ENCODE measurements at regions not wholly inside any gene's neighbourhood (a gene's known extent, or its start where the extent isn't known, plus 50 kb on each side); places are given as distances from the start of the nearest gene placed in this dataset.

DNA sequence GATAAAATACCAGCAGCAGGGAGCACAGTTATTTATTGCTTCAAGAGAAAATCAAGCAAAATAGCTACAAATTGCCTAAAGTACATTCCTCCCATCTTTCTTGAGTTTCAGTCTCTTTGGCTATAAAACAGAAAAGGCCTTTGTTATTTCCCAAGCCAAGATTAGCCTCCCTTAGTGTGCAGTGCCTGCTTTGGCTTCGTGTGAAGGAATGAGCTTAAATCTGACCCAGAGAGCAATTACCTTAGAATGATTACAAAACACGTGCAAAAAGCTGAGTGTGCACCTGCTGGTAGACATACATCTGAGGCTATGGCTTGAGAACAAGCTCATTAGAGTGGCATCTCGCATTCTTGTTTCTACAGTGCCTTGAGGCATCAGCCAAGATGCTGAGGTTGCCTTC, 250.8 kb downstream of the C4orf33 start:
- no peak for DNase-seq (ENCODE audit: low spot score)

DNA sequence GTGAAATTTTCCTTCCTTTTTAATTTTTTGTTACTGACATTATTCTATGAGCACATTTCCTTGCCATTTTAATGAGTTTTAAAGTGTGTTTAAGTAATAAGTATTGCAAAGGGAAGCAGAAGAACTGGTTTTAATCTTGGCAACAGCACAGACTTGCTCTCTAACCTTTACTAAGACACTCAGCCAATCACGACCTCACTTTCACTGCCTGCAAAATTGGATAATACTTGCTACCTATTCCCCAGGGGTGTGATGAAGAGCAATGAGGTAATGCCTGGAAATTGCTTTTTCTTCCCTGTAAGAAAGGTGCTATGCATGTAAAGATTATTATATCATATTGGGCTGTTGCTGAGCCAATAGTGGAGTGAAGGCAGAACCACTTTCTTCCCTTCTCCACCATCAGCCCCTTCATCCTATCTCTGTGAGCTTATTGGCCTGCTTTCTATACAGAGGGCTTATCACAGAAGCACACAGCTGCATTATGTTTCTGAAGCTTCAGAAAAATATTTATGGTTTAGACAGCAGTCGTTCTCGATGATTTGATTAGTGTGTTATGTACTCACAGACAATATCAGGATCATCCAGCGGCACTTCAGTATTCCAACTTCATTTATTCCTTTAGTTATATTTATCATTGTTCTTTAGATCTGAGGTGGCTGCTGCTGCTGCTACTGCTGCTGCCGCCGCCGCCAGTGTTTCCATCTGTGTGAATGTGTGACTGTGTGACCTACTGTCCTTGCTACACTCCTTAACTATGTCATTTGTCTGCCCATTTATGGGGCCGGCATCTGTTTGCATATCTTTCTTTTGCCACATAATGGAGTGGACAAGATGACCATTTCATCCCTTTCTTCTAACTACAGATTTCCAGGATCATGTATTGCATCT, 255.1 kb downstream of the C4orf33 start:
- DNase-seq (ENCODE audit: low spot score), result no peak

DNA sequence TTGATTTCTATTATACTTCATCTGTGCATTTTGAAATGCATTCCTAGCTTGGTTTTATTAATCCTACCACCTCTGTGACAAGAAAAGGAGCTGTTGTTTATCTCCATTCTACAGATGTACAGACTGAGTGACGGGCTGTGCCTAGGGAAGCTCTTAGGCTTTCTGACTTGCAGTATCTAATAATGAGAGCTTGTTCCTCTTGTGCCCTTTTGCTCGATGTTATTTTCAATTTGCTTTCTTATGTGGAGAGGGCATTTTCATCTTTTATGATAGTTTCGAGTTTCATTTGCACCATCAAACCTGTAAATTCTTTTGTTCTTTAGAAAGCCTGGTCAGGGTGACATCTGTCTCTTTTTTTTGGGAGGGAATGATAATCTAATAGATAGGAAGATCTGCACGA, 256.5 kb downstream of the C4orf33 start:
- DNase-seq (ENCODE audit: low spot score), result no peak

DNA sequence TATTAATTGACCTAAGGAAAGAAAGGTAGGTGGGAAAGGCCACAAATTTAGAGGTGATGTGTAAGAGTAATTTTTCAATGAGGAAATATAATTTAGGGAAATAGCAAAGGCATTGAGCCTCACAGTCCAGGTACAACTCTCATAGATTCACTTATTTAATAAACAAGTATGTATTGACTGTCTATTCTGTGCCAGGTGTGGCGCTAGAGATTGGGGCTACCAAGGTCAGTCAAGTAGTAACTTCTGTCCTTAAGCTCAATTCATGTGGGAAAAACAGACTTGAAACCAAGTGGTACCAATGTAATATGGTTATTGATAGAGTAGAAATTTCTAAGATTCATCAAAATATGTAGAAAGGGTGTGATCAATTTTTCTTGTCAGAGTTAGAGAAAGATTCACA, 257.5 kb downstream of the C4orf33 start:
- DNase-seq (ENCODE audit: low spot score), result no peak

DNA sequence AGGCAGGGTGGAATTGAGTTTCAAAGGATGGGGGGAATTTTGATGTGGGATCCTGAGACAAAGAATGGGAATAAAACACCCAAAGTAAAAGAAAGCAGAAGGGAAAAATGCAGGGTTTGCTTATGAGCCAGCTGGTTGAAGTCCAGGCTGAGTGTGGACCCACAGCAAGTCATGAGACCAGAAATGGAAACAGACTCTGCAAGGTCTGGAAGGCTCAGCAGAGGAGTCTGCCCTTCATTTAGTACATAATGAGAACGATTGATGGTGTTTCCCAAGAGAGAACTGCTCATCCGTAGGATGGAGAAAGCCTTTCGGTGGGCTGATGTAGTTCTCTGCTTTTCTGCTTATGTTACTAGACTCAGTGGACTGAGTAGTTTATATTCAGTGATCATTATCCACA, 259.1 kb downstream of the C4orf33 start:
- DNase-seq (ENCODE audit: low spot score), result no peak

DNA sequence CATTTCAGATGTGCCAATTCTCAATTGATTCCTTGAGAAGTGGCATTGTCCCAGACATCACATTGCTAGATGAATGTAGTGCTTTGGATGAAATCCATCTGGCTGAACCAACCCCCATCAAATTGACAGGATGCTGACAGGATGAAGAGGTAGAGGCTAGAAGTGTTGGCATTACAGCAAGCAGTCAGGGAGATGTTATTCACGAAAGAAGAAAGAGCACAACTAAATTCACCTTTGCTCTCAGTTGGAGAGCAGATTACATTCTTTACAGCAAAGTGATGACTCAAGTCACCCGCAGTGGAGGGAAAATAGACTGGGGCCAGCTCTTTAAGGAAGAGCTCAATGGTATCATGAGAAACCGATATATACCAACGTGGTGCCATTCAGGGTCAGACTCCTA, 259.6 kb downstream of the C4orf33 start:
- peak; percentile 16 for DNase-seq (ENCODE audit: low spot score)

DNA sequence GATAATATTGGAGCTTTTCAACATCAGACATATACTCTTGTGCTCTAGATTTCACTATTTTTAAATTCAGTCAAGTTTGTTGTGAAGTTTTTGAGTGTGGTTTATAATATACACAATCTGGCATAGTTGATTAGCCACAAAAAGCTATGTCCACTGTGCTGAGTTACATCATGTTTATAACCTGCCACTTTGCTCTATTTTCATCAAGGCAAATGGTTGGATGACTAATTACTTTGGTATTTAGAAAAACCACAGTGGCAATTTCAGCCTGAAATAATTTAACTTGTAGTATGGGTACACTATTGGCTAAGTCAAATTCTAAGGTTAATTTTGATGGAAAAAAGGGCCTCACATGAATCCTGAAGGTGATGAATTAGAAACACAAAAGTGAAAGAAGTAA, 262.6 kb downstream of the C4orf33 start:
- peak; percentile 92 for DNase-seq (ENCODE audit: low spot score)

DNA sequence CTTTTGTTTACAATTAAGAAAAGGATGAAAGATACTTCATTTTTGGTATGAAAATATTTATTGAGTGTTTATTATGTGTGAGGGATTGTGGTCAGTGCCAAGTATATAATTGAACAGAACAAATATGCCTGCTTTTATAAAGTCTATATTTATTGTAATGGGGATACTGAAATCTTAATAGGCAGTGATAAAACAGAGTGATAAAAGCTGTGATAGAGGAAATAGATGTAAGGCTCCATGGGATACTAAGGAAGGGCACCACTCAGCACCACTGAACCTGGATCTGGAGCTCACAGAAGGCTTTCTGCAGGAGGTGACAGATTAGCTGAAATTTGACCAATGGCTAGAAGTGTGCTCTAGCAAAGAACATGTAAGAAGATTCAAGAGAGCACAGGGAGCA, 263.5 kb downstream of the C4orf33 start:
- no peak for DNase-seq (ENCODE audit: low spot score)

DNA sequence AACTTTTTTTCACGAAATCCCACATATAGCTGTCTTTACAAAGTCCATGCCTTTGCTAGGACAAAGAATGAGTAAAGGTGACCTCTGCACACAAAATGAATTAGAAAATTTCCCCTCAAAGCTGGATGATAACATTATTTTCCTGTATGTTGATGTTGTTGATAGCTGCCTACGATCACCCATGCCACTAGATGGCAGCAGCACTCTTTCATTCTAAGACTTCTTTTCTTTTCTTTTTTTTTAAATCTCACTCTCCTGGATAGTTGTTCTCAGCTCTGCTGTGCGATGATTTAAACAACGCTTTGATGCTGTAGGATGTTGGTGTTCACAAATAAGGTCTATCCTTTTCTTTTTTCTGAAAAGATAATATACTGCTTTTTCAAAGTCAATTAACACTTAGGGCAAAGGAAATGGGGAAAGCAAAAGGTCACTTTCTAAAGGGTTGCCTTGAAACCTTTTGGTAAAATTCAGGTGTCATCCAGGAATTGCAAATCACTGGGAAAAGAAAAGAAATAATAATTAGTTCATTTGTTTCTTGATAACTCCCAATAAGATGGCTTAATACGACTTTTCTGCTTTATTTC, 266.8 kb downstream of the C4orf33 start:
- peak; percentile 65 for DNase-seq (ENCODE audit: low spot score)

DNA sequence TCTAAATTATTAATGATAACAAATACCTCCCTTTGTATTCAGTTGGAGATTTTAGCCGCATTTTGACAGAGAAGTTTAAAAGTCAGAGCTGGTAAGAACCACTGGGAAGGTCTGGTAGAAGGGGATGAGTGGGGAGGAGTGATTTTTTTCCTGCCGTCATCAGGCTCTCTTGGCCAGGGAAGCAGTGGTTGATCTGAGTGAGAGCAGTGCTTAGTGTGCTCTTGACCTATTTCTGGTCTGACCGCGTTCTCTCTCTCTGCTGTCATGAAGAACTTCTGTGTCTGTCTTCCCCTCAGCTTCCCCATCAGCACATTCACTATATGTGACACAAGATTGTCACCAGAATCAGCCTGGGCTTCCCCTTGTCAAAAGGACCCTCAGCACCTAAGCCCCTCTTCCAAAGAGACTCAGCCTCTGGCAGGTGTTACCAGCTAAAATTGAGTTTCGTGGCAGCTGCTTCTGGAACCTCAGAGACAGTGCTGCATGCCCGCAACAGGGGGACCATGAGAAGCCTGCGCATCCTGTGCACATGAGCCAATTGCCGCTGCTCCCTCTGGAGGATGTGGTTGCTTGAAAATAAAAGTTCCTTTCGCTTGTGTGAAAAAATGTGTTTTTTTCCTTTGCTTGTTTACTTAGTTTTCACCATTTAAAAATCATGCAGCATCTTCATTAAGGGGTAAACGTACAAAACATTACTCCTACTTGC, 268.9 kb downstream of the C4orf33 start:
- DNase-seq (ENCODE audit: low spot score), result no peak

DNA sequence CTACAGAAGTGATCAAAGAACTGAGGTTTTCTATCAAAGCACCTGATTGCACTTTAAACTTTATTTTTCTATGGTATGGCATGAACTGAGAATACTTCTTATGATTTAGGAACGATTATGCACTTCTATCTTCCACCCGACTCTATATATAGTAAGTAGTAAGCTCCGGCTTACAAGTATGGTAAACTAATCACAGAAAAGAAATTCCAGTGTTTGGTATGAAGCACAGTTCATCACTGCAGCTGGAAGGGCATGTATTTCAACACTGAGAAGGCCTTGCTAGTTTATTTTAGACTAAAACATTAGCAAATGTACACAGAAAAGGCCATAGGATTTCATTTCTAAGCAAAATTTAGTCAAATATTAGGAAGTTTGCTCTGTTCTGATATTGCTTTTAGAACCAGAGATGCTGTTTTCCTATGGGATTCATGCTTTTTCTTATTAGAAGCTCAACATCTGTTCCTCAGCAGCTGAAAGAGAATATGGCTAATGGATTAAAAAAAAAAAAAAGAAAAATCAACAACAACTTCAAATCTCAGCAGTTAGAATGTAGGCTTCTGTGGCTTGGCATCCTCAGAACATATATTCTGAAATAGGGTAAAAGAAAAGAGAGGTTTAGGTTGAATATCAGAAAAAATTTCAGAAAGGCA, 273.5 kb downstream of the C4orf33 start:
- no peak for DNase-seq (ENCODE audit: low spot score)

DNA sequence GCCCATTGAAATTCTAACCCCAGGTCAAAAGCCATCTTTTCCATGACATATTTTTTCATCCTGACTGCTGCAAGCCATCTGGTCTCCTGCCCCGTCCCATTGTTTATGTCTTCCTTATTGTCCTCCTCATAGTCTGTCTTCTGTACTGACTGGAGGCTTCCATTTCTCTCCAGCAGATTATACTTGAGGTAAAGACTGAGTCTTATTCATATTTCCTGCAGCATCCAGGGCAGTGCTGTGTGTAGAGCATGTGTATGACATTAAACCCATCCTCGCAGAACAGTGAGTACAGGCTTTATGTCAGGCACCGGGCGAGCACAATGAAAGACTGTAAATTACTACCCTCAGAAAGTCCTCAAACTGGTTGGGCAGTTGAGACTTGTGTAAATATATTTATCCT, 275.1 kb downstream of the C4orf33 start:
- no peak for DNase-seq (ENCODE audit: low spot score)

DNA sequence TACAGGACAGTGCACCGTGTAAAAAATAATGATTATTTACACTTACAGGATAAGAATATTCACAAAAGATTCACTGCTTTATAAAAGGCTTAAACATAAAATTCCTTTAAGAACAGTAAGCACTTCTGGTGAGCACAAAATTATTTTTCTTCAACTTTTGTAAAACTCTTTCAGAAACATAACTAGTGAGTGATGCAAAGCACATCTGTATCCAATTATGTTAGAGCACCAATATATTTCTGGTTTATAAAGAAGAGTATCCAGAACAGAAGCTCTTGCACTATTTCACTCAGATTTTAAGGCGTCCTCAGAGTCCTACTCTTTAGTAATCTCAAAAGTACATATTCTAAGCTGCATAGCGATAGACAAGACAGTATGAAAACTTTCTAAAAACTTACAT, 276.0 kb downstream of the C4orf33 start:
- DNase-seq (ENCODE audit: low spot score), result no peak

DNA sequence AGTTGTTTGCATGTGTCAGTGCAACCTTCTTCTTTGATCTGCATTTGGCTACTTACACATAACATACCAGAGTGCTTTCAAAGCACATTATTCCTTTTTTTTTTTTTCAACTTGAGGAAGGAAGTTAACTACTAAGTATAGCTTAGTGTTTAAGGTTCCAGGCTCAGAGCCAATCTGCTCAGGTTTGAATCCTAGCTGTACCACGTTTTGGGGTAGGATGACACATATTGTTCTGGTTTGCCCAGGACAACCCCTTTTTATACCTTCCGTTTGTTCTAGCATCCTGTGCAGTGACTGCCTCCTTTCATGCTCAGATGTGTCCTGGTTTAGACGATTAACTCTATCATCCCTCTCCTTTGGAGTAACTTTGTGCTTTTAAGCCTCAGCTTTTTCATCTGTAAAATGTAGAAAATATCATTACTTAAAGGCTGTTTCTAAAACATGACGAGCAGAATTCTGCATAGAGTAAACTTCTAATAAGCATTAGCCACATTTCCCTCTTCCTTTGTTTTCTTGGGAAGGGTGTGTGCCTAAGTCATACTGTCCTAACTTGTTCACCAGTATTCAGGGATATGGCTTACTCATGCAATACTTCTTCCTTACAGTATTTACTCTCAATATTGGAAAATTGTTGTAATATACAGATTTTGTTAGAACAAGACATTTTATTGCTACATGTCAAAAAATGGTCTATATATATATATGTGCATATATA, 281.3 kb downstream of the C4orf33 start:
- no peak for DNase-seq (ENCODE audit: low spot score)

DNA sequence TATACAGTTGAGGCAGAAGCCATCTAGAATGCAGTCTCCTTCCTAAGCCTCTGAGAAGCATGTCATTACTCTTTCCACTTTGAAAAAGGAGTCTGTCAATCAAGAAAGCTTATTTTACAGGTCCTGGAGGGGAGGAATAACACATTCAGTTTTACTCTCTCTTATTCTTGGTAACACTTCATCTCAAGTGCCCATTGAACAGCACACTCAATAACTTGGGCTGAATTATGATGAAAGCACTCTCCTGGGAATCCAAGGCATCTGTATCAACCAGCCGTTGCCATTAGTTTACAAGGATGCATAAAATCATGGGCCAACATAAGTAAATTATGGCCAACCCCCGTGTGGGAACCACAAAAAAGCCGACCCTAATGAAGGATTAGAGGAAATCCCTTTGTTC, 282.4 kb downstream of the C4orf33 start:
- no peak for DNase-seq (ENCODE audit: low spot score)

DNA sequence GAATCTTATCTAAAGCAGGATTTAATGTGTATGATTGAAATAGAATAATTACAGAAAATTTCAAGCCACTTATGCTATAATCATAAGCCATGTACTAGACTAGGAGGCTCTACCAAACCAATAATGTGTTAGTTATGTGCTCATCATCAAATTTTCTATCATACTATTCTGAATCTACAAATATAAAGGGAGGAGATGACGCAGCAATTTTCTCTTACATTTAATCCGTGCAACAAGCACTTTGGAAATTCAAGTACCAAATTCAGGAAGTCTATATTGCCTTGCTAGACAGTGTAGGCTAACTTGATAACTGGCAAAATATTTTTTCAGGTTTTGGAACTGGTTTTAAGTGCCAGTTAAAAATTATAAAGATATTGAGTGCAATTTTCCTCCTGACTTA, 283.5 kb downstream of the C4orf33 start:
- DNase-seq (ENCODE audit: low spot score), result no peak

DNA sequence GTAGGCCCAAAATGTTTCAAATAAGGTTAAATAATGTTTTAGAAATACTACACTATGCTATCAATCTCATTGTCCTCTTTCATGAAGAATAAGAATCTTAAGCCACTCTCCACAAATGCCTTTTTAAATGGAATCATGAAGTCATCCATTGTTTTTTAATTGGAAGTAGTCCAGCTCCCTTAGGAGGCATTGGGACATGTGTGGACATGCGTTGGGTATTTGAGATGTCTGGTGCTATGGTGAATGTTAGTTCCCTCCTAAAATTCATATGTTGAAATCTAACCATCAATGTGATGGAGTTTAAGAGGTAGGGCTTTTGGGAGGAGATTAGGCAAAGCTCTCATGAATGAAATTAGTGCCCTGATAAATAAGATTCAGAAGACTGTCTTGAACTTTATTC, 289.0 kb downstream of the C4orf33 start:
- DNase-seq (ENCODE audit: low spot score), result no peak

DNA sequence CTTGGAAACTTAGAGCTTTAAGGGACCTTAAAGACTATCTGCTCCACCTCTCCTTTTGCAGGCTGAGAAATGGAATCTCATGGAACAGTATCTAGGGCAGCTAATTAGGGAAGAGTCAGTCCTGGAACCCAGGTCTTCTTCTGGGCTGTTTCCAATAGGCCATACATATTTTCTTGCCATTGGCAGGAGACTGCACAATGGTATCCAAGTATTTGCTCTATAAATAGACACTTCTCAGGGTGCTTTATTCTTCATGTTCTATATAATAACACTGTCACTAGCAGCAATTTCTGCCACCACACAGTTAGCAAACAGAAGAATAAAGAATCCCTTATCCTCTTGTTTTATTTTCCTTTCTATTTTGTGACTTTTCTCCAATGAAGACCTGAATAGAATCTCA, 291.7 kb downstream of the C4orf33 start:
- no peak for DNase-seq (ENCODE audit: low spot score)

DNA sequence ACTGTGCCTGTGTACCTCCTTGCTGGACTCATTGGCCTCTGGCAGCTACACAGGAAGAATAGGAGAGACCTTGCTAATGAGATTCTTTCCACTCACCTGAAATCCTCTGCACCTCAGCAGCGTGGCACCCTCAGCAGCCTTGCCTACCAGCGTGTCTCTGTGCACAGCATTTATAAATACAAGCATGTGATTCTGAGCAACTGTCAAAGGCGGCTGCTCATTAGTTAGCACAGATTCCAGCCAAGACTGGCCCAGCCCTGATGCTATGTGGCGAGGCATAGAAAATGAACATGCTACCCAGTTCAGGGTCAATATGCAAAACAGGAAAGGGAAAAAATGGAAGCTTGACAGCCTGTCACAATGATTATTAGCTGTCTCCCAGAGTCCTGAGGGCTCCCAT, 298.0 kb downstream of the C4orf33 start:
- DNase-seq (ENCODE audit: low spot score), result no peak

DNA sequence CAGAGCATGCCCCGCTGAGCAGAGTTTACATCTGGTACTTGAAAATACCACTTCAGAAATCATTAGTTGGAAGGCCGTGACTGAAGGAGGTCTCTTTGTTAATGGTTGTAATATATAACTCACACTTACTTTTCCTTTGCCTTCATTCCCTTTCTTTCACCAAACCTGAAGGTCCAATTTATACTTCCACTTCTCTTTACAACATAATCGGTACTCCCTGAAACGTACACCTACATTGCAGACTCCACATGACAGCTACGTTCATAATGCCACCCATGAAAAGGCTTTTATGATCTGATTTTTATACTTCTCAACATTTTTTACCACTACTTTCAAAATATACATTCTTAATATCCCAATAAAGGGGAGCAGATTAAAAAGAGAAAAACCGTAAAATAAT, 298.7 kb downstream of the C4orf33 start:
- DNase-seq (ENCODE audit: low spot score), result no peak

DNA sequence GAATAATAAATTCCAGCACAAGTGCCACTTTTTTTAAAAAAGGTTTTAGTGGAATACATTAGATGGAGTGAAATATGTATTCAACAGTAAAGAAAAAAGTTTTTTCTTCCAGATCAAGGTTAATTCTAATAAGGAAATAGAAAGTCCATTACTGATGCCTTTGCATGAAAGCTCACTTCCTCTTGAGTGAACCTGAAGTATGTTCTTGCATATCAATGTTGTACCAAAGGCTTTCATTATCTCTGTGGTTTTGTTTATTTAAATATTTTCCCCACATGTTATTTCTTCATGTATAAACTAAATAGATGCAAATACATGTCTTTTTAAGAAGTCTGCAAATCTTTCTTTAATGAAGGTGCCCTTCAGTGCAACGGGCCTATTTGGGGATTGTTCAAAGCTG, 307.9 kb downstream of the C4orf33 start:
- DNase-seq (ENCODE audit: low spot score), result no peak

DNA sequence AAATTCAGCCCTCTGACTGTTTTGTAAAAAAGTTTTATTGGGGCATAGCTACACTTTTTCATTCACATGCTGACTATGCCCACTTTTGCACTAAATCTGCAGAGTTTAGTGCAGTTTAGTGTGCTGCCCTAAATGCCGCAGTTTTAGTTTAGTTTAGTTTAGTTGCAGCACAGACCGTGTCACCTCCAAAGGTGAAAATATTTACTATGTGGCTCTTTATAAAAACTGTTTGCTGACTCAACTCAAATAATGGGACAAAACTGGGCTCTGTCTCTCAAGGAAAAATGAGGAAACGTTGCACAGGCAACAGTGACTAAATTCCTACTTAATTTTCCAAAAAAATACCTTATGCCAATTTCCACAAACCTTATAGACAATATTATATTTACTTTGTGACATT, 314.2 kb downstream of the C4orf33 start:
- no peak for DNase-seq (ENCODE audit: low spot score)
